ENCODE measurements at regions not wholly inside any gene's neighbourhood (a gene's known extent, or its start where the extent isn't known, plus 50 kb on each side); places are given as distances from the start of the nearest gene placed in this dataset.

- no peak for TF ChIP-seq ATF3 (CRISPR knock-in tag; conservative IDR thresholded peaks at IDR 0.05)
- TF ChIP-seq E2F1 (CRISPR knock-in tag; IDR thresholded peaks at IDR 0.05), result no peak
- no peak for TF ChIP-seq GRHL2 (CRISPR knock-in tag; IDR thresholded peaks at IDR 0.05; ENCODE audit: insufficient replicate concordance, severe bottlenecking)
- no peak for TF ChIP-seq ZNF219 (CRISPR knock-in tag; IDR thresholded peaks at IDR 0.05; ENCODE audit: borderline replicate concordance)
- no peak for TF ChIP-seq SMAD4 (CRISPR knock-in tag; IDR thresholded peaks at IDR 0.05)
- TF ChIP-seq ZNF281 (CRISPR knock-in tag; IDR thresholded peaks at IDR 0.05), result no peak
- no peak for TF ChIP-seq ZNF263 (CRISPR knock-in tag; IDR thresholded peaks at IDR 0.05; ENCODE audit: low read depth)
- no peak for TF ChIP-seq USF1 (CRISPR knock-in tag; IDR thresholded peaks at IDR 0.05)
These were observed 231.9 kb downstream of the COG6 start (continued) for GRCh38 chr13:39887387-39887786.

GRCh38 chr13:39888865-39889810 is 233.7 kb downstream of the COG6 start:
- Mint-ChIP-seq H3K9me3 (peaks cover 19% of the 10 kb centered on the region), H3K36me3 (peaks cover 4% of the 10 kb centered on the region), H3K27me3 (ENCODE audit: low read depth) (no peaks in the 10 kb centered on the region), H3K4me1 (peaks cover 5% of the 10 kb centered on the region), H3K27ac (no peak overlapping the region), H3K4me3 (no peak overlapping the region)
- ATAC-seq (no peak; the same call in 1 of the 2 replicates), DNase-seq (ENCODE audit: low spot score) (no peak)
- TF ChIP-seq KAT7 (CRISPR knock-in tag; IDR thresholded peaks at IDR 0.05; ENCODE audit: borderline replicate concordance) (no peak), PRDM15 (CRISPR knock-in tag; IDR thresholded peaks at IDR 0.05) (peak; percentile 51; the same call in 1 of the 2 replicates)
- POLR2A ChIA-PET, result no interaction called here
- CTCF ChIA-PET, result no interaction called here

GRCh38 chr13:39890537-39890936 is 235.1 kb downstream of the COG6 start:
- POLR2A ChIA-PET, result no interaction called here
- Mint-ChIP-seq H3K9me3 (peaks cover 5% of the 10 kb centered on the region), H3K36me3 (no peaks in the 10 kb centered on the region), H3K4me3 (no peak overlapping the region), H3K27ac (no peak overlapping the region), H3K4me1 (peaks cover 9% of the 10 kb centered on the region), H3K27me3 (ENCODE audit: low read depth) (no peaks in the 10 kb centered on the region)
- ATAC-seq (no peak), DNase-seq (ENCODE audit: low spot score) (no peak)
- CTCF ChIA-PET, result interaction anchor here (3.9 kb wide), 1 partner anchor 52 kb away, joined by 12 read pairs; no protein-coding TSS in a partner anchor
- TF ChIP-seq, protein P1, sequence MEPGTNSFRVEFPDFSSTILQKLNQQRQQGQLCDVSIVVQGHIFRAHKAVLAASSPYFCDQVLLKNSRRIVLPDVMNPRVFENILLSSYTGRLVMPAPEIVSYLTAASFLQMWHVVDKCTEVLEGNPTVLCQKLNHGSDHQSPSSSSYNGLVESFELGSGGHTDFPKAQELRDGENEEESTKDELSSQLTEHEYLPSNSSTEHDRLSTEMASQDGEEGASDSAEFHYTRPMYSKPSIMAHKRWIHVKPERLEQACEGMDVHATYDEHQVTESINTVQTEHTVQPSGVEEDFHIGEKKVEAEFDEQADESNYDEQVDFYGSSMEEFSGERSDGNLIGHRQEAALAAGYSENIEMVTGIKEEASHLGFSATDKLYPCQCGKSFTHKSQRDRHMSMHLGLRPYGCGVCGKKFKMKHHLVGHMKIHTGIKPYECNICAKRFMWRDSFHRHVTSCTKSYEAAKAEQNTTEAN (CRISPR knock-in tag; IDR thresholded peaks at IDR 0.05), result no peak
- TF ChIP-seq FOXJ3 (CRISPR knock-in tag; IDR thresholded peaks at IDR 0.05; ENCODE audit: borderline replicate concordance) (no peak), MXD4 (CRISPR knock-in tag; IDR thresholded peaks at IDR 0.05; ENCODE audit: borderline replicate concordance) (no peak), GTF2I (CRISPR knock-in tag; conservative IDR thresholded peaks at IDR 0.05) (no peak), EMX1 (CRISPR knock-in tag; IDR thresholded peaks at IDR 0.05) (no peak)
